ENCODE measurements at regions not wholly inside any gene's neighbourhood (a gene's known extent, or its start where the extent isn't known, plus 50 kb on each side); places are given as distances from the start of the nearest gene placed in this dataset.
"Not testable (repeated sequence)": the region's sequence is repeated elsewhere in the genome, so short reads cannot be mapped to it uniquely, and the experiment has no call there.

DNA sequence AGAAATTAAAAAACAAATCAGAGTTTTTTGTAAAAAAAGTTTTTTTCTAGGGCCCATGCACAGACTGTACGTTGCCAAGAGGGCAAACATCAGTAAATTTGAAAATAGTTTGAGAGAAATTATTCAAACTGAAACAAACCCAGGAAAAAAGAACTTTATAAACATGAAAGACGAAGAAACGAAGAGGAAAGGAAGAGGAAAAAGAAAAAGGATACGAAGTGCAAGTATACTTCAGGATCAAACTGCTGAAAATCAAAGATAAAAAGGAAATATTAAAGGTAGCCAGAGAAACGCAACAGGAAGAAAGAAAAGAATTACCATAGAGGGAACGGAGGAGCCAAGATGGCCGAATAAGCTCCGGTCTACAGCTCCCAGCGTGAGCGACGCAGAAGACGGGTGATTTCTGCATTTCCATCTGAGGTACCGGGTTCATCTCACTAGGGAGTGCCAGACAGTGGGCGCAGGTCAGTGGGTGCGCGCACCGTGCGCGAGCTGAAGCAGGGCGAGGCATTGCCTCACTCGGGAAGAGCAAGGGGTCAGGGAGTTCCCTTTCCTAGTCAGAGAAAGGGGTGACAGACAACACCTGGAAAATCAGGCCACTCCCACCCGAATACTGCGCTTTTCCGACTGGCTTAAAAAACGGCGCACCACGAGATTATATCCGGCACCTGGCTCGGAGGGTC is 94.4 kb upstream of the GAS1 start:
- not testable (repeated sequence) for DNase-seq (ENCODE audit: low read depth, low spot score)

DNA sequence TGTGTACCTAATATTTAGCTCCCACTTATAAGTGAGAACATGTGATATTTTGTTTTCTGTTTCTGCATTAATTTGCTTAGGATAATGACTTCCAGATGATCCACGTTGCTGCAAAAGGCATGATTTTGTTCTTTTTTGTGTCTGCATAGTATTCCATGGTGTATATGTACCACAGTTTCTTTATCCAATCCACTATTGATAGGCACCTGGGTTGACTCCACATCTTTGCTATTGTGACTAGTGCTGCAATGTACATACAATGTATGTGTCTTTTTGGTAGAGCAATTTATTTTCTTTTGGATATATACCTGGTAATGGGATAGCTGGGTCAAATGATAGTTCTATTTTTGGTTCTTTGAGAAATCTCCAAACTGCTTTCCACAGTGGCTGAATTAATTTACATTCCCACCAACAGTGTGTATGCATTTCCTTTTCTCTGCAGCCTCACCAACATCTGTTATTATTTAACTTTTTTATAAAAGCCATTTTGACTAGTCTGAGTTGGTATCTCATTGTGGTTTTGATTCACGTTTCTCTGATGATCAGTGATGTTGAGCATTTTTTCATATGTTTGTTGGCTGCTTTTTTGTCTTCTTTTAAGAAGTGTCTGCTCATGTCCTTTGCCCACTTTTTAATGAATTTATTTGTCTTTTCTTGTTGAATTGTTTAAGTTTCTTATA is 102.8 kb upstream of the GAS1 start:
- not testable (repeated sequence) for DNase-seq (ENCODE audit: low read depth, low spot score)

DNA sequence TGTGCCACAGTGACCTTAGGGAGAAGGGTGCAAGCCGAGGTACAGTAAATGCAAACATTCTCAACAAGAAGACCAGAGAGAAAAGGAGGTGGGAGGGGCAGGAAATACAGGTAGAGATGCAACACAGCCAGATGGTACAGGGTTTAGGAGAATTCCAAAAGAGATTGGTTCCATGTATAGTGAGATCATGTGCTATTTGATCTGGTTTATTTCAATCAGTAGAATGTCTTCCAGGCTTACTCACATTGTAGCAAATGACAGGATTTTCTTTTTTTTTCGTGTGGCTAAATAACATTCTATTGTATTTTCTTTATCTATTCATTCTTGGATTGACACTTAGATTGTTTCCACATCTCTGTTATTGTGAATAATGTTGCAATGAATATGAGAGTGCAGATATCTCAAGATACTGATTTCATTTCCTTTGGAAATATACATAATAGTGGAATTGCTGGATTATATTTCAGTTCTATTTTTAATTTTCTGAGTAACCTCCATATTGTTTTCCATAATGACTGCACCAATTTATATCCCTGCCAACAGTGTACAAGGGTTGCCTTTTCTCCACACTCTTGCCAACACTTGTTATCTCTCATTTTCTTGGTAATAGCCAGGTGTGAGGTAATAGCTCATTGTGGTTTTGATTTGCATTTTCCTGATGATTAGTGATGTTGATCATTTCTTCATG is 107.8 kb upstream of the GAS1 start:
- DNase-seq (ENCODE audit: low read depth, low spot score), result no peak

DNA sequence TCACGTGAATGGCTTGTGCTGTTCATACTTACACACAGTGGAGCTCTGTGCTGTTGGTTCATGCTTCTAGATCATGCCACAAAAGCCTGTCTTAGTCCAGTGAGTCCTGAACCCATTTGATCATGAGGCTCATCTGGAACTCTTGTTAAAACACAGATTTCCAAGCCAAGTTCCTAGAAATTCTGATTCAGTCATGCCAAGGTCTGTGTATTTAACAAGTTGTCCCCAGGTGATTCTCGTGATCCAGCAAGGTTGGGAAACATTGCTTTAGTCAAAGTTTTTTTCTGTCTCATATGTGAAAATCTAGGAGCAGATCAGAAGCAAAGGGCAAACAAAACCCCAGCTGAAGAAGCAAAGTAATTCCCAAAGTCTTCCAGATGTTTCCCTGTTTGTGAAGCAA is 112.5 kb upstream of the GAS1 start:
- no peak for DNase-seq (ENCODE audit: low read depth, low spot score)

DNA sequence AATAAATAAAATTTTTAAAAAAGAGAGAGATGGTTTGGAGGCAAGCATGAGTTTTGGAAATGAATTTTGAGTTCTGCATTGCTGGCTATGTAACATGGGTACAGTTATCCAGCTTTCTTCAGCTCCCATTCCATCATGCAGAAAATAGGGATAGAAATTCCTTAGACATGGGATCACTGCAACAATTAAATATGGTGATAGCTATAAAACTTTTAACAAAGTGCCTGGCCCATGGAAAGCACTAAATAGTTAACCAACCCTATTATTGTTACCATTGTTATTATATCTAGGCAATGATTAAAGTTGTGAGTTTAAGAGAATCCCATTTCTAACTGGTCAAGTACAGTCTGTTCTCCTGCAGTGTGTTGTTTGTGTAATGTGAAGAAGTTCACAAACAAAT is 115.4 kb upstream of the GAS1 start:
- no peak for DNase-seq (ENCODE audit: low read depth, low spot score)

DNA sequence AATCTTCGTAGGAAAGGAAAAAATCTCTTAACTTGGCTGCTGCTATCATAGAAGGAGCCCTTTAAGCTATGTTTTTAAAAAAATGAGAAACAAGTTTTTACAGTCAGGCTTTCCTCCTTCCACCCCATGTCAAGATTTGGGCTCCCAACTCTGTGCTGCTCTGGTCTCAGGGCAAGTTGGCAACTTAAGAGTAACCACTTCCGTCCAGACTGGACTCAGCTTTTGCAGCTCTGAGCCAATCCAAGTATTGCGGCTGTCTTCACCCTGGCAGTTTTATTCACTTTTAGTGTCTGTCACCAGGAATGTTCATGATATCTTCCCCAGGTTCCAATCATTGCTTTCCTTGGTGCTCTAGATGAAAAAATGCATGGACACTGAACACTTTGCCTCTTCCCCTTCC is 115.9 kb upstream of the GAS1 start:
- no peak for DNase-seq (ENCODE audit: low read depth, low spot score)

DNA sequence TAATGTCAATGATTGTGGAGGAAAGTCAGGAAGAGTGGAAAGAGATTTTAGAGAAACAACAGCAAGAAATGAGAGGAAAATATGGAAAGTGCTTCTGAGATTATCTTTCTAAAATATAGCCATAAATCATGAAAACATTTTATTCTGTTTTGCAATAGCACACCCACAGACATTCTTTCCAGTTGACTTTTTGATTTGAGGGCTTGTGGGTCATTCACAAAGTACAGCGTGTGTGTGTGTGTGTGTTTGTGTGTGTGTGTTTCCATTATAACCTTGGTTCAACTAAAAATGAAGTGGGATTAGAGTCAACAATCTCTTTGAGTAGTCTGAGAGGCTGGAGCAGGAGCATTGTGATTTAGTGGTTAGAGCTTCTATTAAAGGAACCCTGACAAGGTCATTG is 116.6 kb upstream of the GAS1 start:
- DNase-seq (ENCODE audit: low read depth, low spot score), result no peak

DNA sequence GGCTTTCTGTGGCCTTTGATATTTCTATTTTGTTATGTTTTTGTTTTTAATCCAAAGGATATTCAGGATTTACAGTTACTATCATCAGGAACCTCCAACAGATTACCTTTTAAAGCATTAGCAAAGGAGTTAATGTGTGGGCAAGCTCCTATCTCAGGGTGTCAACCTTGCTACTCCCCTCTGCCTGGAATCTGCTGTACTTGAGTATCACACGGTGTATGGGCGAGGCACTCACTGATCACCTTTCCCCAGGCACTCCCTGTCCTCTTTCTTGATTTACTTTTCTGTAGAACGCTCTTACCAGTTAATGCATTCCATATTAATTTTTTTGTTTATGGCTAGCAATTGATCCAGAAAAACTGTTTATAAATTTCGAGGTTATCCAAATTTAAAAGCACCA is 117.0 kb upstream of the GAS1 start:
- no peak for DNase-seq (ENCODE audit: low read depth, low spot score)

DNA sequence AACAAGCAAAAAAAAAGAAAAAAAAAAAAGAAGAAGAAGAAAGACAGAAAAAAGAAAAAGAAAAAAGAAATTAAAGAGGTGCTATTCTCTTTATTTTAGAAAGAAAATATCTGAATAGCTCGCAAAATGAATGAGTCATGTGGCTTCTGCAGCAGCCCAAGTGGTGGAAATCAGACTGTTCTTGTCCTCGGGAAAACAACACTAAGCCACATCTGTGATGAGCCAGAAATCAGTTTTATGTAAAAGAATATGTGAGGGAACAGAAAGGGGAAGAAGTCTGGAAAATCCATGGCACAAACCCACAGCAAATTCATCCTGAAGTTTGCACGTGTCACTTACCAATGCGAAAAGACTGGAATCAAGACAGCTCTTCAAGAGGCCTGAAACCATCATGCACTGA is 118.7 kb upstream of the GAS1 start:
- DNase-seq (ENCODE audit: low read depth, low spot score), result no peak

DNA sequence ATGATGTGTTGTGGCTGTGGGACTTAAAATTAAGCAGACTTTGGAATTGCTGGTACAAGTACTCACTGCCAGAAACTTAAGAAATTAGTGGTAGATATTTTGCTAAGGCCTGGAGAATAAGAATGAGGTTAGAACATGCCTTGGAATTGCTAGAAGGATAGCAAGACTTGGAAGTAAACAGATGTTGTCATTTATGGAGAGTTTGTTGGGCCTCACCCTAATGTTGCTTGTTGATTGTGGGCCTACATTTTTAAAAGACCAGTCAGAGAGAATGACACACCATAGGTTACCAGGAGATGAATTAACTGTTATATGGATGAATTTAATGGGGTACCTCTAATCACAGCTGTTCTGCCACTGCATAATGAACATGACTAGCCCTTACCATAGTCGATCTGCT is 120.1 kb upstream of the GAS1 start:
- no peak for DNase-seq (ENCODE audit: low read depth, low spot score)

DNA sequence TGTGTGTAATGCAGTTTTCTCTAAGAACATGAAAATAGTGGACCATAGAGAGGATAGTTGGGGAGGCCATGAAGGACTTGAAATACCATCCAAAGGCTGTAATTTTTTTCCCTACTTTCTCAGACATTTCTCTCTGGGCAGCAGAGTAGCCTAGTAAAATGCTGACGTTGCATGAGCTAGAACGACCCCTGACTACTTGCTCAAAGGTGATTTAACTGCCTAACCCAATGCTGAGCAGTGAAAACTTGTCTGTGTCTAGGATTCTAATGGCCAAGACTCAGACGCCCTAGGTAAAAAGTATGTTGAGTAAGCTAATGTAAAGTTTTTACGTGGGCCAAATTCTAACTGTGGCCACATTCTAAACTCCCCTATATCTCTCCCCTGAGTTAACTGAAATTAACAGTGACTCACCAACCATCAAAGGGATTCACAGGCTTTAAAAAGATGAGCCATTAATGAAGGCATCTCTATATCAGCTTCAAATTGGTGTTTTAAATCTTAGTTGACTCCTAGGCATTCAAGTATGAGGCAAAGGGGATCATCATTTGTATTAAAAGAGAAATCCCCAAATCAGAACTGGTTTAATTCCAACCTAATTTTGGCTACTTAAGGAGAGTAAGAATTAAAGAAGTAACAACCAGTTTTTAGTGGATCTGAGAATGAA is 121.0 kb upstream of the GAS1 start:
- DNase-seq (ENCODE audit: low read depth, low spot score), result no peak

DNA sequence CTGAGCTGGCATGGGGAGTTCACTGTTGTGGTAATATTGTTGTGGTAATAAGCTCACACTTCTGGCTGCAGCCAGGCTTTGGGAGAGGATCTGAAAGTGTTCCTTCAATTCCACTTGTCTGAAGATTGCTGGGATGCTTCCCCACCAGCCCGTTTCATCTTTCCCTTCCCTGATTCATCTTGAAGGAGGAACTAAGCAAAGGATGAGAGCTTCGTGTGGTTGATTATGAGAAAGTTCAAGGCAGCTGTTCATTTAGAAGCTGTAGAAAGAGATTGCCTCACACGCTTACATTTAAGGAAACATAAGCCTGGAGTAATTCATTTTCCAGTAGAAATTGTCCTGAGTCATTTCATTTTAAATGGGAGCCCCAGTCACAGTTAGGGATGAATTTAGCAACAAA is 122.4 kb upstream of the GAS1 start:
- DNase-seq (ENCODE audit: low read depth, low spot score), result no peak

DNA sequence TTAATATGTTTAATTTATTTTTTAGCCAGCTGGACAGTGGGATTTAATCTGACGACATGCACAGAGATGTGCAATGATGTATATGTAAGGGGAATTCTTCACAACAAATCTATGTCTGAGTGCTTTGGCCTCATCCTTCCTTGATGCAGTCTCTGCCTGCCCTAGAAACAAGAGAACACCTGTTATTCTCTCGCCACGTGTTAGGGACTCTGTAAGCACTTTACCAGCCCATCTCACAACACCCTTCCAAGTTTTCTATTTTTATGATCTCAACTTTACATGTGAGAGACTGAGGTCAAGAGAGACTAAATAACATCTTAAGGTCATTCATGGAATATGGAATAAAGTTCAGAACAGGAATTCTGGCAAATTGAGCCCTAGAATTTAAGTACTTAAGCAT is 123.0 kb upstream of the GAS1 start:
- no peak for DNase-seq (ENCODE audit: low read depth, low spot score)

DNA sequence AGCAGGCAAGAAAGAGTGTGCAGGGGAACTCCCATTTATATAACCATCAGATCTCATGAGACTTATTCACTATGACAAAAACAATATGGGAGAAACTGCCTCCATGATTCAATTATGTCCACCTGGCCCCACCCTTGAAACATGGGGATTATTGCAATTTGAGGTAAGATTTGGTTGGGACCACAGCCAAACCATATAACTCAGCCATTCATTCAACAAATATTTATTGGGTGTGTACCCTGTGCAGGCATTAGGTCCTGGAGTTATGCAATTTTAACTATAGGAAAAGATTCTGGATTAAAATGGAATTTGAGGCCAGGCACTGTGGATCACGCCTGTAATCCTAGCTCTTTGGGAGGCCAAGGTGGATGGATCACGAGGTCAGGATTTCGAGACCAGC is 124.2 kb upstream of the GAS1 start:
- no peak for DNase-seq (ENCODE audit: low read depth, low spot score)

DNA sequence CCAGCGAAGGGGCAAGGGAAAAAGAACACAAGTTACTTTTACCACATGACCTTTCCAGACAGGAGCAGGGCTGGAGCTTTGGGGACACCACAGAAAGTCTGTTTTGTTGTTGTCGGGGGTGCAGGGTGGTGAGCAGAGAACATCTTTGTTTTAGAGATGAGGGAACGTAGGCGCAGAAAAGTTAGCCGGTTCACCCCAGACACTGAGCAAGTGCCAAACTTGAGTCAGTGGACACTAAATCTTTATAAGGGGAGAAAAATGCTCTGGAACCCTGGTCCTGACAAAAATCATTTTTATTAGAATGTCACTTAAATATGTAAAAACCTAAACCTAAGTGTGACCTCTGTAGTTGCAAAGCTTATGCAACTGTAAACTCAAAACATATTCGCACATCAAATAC is 126.4 kb upstream of the GAS1 start:
- no peak for DNase-seq (ENCODE audit: low read depth, low spot score)

DNA sequence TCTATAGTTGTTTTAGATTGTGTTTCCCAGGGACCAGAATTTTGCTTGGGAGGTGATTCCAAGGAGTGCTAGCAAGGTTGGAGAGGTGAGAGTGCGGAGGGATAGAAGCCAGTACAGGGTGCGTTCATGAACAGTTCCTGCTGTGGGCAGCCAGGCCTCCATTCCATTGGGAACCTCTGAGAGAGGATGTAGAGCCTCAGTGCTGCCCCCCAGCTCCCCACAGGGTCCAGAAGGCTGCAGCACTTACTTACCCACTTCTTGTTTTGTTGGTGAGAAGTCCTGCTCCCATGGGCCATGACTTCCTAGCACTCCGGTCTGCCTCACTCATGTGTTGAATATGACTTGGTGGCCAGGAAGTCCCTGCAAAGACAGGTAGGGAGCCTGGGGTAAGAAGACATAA is 128.2 kb upstream of the GAS1 start:
- no peak for DNase-seq (ENCODE audit: low read depth, low spot score)

DNA sequence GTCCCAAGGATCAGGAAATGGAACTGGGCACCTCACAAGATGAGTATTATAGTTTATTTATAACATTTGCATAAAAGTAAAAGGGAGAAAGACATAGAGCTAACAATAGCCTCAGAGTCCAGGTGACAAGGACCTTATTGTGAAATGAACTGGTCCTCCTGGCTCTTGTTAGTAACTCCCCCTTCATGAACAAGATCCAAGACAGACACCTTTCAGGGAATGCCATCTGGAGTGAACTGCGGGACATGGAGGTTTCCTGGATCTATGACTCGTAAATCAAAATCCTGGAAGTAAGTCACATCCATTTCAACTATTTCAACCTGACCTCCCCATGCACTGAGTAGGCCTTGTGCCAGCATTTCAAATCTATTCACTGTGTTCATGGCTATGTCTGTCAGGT is 129.5 kb upstream of the GAS1 start:
- no peak for DNase-seq (ENCODE audit: low read depth, low spot score)

DNA sequence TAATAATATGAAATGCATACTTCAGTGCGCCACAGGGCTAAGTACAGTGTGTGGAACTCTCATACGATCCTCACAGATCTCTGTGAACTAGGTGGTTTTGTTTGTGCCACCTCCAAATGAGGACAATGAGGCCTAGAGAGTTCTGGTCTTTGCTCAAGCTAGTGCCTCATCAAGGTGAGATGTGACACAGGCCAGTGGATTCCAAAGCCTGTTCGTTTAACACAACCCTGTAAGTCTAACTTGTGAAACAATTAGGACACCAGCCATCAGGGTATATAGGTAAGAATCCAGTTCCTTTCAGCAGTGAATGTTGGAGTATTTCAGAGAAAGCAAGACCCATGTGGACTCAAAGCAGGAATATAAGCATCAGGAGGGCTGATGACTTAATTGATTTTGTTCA is 130.7 kb upstream of the GAS1 start:
- no peak for DNase-seq (ENCODE audit: low read depth, low spot score)

DNA sequence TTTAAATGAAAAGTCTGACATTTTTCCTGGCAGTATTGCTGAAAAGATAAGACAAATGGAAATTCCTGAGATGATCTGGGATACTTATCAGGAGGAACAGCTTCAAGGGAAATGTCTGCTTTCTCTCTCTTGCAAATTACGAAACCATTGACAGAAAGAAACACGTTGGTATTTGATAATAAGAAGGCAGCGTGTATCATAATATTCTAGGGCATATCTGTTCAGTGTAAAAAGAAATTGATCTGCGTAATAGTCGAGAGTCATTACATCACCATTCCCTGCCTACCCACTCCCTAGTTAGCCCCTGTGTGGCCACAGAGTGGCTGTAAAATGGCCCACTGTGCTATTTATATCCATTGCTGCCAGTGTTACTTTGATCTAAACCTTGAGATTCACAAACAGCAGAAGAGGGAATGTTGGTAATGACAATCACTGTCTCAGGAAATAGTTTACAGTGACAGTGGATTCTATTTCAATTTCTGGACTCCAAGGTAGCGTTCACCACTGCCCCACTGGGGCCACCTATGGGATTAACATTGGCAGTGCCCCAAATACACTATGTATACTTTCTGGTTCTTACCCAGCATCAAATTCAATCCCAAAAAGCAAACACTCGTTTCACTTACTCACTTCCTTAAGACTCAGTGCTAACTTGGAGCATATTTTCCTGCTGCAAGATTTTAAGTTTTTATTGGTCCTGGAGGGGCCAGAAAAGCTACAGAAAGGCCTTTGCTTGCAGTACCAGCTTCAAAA is 133.4 kb upstream of the GAS1 start:
- DNase-seq (ENCODE audit: low read depth, low spot score), result peak; percentile 7

DNA sequence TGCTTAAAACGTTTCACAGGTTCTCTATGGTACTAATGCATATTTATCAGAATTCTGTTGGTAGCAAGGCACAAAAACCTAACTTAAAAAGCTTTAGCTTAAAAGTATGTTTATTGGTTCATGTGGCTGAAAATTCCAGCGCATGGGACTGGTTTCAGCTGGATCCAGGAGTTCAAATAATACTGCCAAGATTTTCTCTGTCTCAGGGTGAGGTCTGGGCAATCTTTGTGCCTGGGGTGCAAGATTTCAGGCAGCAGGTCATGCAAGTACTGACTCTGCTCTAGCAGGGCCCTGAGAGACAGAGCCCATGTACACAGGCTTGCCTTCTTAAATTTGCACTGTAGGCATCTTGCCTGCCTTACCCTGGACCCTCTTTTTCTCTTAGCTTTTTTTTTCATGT is 134.2 kb upstream of the GAS1 start:
- no peak for DNase-seq (ENCODE audit: low read depth, low spot score)

DNA sequence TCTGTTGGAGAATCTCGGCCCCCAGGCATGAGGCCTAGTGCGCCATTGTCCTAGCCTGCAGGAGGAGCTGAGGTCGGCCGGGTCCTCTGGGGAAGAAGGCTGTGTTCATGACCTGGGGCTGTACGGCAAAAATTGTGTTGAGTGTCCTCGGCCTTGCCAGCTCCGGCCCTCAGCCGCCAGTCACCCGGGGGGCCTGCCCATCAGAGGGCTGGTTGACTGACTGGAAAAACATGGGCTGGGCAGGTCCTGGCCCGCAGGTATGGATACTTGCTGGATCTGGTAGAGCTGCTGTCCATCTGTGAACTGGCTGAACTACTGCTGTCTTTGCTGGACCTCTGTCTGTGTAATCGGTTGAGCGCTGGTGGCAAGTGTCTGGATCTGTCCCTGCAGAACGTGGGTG is 136.7 kb upstream of the GAS1 start:
- DNase-seq (ENCODE audit: low read depth, low spot score), result no peak

DNA sequence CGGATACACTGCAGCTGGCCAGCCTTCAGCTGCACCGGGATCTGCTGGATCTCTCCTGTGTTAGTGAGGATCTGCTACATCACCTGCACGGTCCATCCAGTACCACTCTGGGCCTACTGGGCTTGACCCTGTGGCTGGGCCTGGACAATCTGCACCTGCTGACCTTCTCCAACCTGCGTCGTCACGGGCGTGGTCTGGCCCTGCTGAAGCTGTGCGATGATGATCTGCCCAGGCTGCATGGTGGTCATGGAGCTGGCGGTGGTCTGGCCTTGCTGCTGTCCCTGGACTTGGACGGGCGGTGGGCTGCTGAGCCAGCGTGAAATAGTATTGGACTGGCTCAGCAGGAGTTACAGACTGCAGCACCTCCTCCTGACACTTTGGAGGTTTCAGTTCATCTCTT is 137.1 kb upstream of the GAS1 start:
- DNase-seq (ENCODE audit: low read depth, low spot score), result no peak
